Progenitor cell of endocrine pancreas (in vitro differentiated cells): ENCODE measurements at regions not wholly inside any gene's neighbourhood (a gene's known extent, or its start where the extent isn't known, plus 50 kb on each side); places are given as distances from the start of the nearest gene placed in this dataset.
A peak's percentile ranks its signal among the peaks of the same experiment; 100 is the strongest.

Experiments
- DNase-seq: peaks from one replicate; pipeline ENCODE4 v3.0.0; 2021; ENCODE audit warnings: low spot score; ENCODE audit not compliant: unreplicated experiment
- H3K27ac Mint-ChIP-seq: 2 replicates; pipeline ENCODE4 v1.8.0; 2021; ENCODE audit warnings: mild to moderate bottlenecking, moderate library complexity, mixed read lengths
- H3K27me3 Mint-ChIP-seq: 2 replicates; pipeline ENCODE4 v1.8.0; 2021; ENCODE audit warnings: mixed read lengths
- H3K36me3 Mint-ChIP-seq: 2 replicates; pipeline ENCODE4 v1.8.0; 2022; ENCODE audit warnings: mixed read lengths; ENCODE audit not compliant: insufficient read depth
- H3K4me1 Mint-ChIP-seq: 2 replicates; pipeline ENCODE4 v1.8.0; 2021; ENCODE audit warnings: low read depth, mixed read lengths
- H3K4me3 Mint-ChIP-seq: 2 replicates; pipeline ENCODE4 v1.8.0; 2021; ENCODE audit warnings: low read depth, mild to moderate bottlenecking, moderate library complexity, mixed read lengths
- H3K9me3 Mint-ChIP-seq: 2 replicates; pipeline ENCODE4 v1.8.0; 2021; ENCODE audit warnings: low read depth, mixed read lengths
- TF ChIP-seq, protein P1 (sequence below): fragments of 200-600 bp; sonication (generic); IDR thresholded peaks from one replicate; pipeline ENCODE4 v1.5.0; 2021; ENCODE audit warnings: antibody characterized with exemption, mild to moderate bottlenecking; ENCODE audit not compliant: unreplicated experiment

GRCh38 chr16:72317446-72317845 lies 145.5 kb upstream of the PMFBP1 start:
- Mint-ChIP-seq H3K9me3 (peaks cover 22% of the 10 kb centered on the region), H3K36me3 (peaks cover 12% of the 10 kb centered on the region), H3K27me3 (no peaks in the 10 kb centered on the region), H3K4me3 (no peak overlapping the region), H3K4me1 (peaks cover 2% of the 10 kb centered on the region), H3K27ac (no peak overlapping the region)
- DNase-seq = no peak
- TF ChIP-seq, protein P1, sequence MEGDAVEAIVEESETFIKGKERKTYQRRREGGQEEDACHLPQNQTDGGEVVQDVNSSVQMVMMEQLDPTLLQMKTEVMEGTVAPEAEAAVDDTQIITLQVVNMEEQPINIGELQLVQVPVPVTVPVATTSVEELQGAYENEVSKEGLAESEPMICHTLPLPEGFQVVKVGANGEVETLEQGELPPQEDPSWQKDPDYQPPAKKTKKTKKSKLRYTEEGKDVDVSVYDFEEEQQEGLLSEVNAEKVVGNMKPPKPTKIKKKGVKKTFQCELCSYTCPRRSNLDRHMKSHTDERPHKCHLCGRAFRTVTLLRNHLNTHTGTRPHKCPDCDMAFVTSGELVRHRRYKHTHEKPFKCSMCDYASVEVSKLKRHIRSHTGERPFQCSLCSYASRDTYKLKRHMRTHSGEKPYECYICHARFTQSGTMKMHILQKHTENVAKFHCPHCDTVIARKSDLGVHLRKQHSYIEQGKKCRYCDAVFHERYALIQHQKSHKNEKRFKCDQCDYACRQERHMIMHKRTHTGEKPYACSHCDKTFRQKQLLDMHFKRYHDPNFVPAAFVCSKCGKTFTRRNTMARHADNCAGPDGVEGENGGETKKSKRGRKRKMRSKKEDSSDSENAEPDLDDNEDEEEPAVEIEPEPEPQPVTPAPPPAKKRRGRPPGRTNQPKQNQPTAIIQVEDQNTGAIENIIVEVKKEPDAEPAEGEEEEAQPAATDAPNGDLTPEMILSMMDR = no peak

DNA sequence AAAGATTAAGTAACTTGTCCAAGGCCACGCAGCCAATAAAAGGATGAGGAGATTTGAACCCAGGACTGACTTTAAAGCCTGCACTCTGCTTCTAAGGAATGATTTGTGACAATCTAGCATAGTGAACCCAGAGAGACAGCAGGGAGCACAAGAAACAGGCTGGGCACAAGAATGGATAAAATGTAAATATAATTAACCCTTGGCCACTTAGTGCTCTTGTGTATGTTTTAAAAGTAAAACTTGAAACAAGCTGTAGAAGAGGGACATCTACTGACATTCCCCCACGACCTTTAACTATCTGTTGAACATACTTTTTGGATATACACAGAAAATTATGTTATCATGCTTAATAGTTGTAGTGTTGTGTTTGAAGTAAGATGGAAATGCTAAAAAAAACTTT lies 141.9 kb upstream of the PMFBP1 start:
- Mint-ChIP-seq H3K27me3 (no peaks in the 10 kb centered on the region), H3K9me3 (peaks cover 23% of the 10 kb centered on the region), H3K4me3 (no peak overlapping the region), H3K27ac (no peak overlapping the region), H3K4me1 (peaks cover 5% of the 10 kb centered on the region), H3K36me3 (peaks cover 9% of the 10 kb centered on the region)
- TF ChIP-seq, protein P1 = no peak
- DNase-seq = no peak

DNA sequence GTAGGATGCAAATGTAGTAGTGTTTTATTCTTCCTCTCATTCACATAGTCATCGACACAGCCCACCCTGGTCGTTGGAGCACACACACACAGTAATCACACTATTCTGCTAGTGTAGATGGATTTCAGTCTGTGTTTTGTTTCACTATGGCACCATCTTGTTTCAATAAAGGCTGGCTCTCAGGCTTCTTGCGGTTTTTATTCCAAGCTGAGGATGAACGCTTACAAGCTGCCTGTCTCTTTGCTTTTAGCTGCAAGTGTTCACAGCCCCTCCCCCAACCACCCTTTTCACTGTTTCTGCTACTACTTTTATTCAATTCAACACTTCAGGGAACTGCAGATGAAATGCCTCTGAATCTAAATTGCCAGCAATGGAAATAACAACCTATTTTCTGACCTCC lies 140.9 kb upstream of the PMFBP1 start:
- H3K4me3 Mint-ChIP-seq = no peak overlapping the region
- DNase-seq = no peak
- H3K36me3 Mint-ChIP-seq = peaks cover 11% of the 10 kb centered on the region
- H3K27ac Mint-ChIP-seq = peak overlapping the region; percentile 70
- peaks cover 5% of the 10 kb centered on the region for H3K4me1 Mint-ChIP-seq
- no peaks in the 10 kb centered on the region for H3K27me3 Mint-ChIP-seq
- TF ChIP-seq, protein P1 = no peak
- peaks cover 29% of the 10 kb centered on the region for H3K9me3 Mint-ChIP-seq

- H3K27ac Mint-ChIP-seq = no peak overlapping the region
- DNase-seq = no peak
- no peak overlapping the region for H3K4me3 Mint-ChIP-seq
- H3K27me3 Mint-ChIP-seq = no peaks in the 10 kb centered on the region
- TF ChIP-seq, protein P1 = no peak
- peaks cover 12% of the 10 kb centered on the region for H3K36me3 Mint-ChIP-seq
- peaks cover 31% of the 10 kb centered on the region for H3K9me3 Mint-ChIP-seq
- peaks cover 5% of the 10 kb centered on the region for H3K4me1 Mint-ChIP-seq
Measured at GRCh38 chr16:72311426-72311825, 139.5 kb upstream of the PMFBP1 start.

DNA sequence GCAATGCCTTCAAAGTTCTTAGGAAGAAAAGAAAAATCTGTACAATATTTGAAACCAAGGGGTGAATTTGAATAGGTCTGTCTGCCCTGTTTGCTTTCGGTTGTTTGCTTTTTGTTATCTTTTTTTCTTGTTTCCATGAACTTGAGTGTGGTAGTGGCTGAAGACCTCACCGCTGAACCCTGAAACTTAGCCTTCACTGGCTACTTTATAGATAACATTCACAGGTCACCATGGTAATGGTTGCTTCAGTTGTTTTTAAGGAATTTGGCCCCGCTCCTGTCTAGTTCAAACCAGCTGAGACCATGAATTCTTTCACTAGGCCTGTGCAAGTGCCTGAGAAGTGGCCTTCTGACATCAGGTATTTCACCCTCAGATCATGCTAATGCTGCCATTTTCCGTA lies 137.0 kb upstream of the PMFBP1 start:
- TF ChIP-seq, protein P1 = no peak
- Mint-ChIP-seq H3K27ac (peak overlapping the region; percentile 11), H3K27me3 (no peaks in the 10 kb centered on the region), H3K9me3 (peaks cover 39% of the 10 kb centered on the region), H3K36me3 (peaks cover 16% of the 10 kb centered on the region), H3K4me3 (no peak overlapping the region), H3K4me1 (peaks cover 5% of the 10 kb centered on the region)
- no peak for DNase-seq
